GM18520 (cell line): ENCODE measurements at regions not wholly inside any gene's neighbourhood (a gene's known extent, or its start where the extent isn't known, plus 50 kb on each side); places are given as distances from the start of the nearest gene placed in this dataset.

Source experiments
- ATAC-seq: cut with Tn5 transposase; IDR thresholded peaks from one replicate; pipeline ENCODE4 v1.9.1; 2021; ENCODE audit not compliant: unreplicated experiment

DNA sequence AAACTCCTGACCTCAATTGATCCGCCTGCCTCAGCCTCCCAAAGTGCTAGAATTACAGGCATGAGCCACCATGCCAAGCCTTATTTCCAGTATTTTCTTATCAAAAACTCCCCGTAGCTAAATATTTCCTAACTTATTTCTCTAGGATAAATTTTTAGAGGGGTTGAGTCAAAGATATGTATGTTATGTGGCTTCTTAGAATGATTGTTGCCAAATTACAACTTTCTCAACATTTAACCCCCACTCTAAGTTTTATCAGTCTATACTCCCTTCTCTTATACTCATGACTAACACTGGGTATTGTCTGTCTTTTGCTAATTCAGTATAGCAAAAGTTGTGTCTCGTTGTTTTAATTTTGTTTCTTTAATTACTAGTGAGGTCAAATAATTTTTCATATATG lies 187.7 kb upstream of the LNX1 start:
- no peak for ATAC-seq

DNA sequence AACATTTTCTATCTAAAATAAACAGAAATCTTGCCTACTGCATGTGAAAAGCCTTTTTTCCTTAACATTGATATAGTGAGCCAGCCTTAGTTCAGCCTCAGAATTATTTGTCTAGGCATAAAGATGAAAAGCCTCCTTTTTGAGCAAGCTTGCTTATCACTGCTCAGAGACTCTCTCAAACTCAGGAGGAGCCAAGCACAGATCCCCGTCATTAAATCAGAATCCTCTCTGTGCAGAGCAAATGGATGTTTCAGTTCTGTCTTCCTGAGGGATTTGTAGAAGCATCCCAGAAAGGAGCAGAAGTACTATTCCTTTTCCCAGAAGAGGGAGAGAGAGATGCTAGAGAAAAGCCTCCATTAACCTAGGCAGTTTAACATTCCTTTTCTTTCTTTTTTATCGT lies 186.9 kb upstream of the LNX1 start:
- ATAC-seq, result no peak

GRCh38 chr4:53777244-53777984 lies 186.1 kb upstream of the LNX1 start:
- ATAC-seq, result no peak

DNA sequence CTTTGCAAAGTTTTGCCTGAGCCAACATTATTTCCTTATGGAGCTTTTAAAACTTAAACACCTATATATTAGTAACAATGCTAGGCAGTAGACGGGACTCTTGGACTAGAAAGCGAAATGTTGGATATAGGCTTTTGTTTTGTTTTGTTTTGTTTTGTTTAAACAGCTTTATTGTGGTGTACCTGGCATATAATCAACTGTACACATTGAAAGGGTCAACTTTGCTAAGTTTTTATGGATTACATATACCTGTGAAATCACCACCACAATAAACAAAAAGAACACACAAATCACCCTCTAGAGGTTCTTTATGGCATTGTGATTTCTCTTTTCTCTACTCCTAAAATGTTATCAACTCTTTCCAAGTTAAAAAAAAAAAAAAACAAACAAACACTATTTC lies 184.9 kb upstream of the LNX1 start:
- ATAC-seq, result no peak

GRCh38 chr4:53775381-53775780 lies 184.1 kb upstream of the LNX1 start:
- ATAC-seq, result no peak

GRCh38 chr4:53771326-53771725 lies 180.0 kb upstream of the LNX1 start:
- no peak for ATAC-seq

GRCh38 chr4:53767482-53767881 lies 176.2 kb upstream of the LNX1 start:
- no peak for ATAC-seq

- no peak for ATAC-seq
These were observed 173.6 kb upstream of the LNX1 start for GRCh38 chr4:53764761-53765490.

DNA sequence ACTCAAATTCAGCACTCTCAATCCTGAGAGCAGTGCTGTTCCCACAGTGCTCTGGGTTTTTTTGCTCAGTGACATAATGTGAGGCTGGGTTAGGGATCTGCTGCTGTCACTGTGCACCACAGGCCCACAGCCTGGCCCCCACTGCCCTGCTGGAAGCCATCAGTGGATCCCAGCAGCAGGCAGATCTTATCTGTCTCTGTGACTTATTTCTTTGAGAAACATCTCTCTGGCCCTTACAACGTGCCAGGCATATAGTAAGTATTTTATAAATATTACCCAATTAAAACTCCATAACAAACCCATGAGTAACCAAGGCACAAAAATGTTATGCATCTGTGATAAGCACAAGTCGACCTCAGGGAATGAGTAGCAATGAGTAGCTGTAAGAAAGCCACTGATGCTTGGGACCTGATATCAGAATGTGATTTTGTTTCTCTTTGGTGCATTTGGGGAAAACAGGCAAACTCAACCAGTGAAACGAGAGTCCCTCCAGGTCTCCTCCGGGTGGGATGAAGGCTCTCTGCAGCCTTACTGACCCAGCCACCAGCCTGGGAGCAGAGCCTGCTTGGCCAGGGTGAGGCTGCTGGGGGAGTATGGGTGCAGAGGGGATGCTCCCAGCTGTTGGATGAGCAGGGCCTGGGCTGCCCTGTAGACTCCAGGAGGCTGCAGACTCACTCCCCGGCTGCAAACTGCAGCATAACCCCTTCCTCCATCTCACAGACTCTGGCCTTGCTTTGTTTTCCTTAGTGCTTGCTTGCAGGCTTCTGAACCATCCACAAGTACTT lies 172.7 kb upstream of the LNX1 start:
- ATAC-seq, result no peak

GRCh38 chr4:53755656-53756055 lies 164.4 kb upstream of the LNX1 start:
- ATAC-seq, result no peak

DNA sequence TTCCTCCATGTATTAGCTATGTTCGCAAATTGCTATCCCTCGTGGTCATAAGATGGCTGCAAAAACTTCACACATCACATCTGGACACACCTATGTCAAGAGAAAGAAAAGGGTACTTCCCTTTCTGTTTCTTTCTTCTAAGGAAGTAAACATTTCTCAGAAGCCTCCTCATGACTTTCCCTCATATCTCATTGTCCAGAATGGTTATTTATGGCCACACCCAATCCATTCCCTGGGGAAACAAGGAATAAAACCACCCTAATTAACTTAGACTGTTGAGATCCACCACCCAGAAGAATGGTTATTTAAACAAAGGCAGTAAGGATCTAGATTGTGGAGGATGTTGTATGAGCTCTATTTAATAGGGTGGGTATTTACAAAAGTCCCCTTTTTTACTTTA lies 160.8 kb upstream of the LNX1 start:
- ATAC-seq, result no peak

DNA sequence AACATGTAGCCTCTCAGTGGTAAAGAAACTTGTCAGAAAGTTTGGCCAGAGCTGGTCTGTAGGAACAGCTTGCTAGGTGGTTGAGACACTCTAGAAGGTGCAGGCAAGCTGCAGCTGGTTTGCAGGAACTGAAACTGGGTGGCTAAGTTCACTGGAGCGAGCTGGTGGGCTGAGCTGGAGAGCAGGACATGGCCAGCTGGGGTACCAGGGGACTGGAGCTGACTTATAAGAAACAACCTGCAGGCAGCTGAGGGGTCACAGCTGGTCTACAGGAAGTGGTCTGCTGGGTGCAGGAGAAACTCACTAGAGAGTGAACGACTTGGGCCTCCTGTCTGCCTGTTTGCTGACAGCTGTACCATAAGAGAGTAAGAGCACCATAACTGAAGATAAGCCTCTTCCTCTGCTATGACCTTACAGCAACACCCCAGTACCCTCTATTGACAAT lies 157.1 kb upstream of the LNX1 start:
- ATAC-seq, result peak; percentile 92

GRCh38 chr4:53747401-53747800 lies 156.1 kb upstream of the LNX1 start:
- ATAC-seq, result no peak

GRCh38 chr4:53744446-53745160 lies 153.3 kb upstream of the LNX1 start:
- no peak for ATAC-seq

DNA sequence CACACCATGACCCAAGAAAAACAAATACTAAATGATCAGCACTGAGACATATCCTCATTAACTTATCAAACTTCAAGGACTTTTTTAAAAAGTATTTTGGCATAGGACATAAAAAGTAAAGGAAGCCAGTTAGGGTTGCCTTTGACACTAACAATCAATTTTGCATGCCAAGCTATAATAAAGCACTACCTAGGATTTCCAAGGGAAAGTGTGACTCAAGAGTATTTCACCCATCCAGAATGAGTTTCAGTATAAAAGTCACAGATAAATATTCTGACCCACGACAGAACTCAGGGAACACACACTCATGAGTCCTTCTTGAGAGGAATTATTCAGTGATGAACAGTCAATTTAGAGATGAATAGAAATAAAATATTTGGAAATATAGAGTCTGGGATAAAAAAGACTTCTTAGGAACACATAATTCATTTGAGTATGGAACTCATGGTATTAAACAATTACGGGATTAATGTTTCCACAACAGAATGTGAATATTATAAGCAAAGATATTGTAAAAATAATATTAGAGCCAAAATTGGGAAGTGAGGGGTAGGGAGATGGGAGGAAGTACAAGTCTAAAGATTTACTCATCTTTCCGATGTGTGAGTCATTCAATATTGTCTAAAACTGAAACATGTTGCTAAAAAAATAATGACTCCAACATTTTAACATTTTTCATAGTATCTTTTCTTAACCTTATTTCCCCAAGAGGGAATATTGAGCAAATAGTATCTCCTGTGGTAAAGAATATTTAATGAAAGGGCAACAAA lies 143.5 kb upstream of the LNX1 start:
- no peak for ATAC-seq

- ATAC-seq, result no peak
These were observed 142.9 kb upstream of the LNX1 start for GRCh38 chr4:53734182-53734581.

- ATAC-seq, result no peak
These were observed 141.4 kb upstream of the LNX1 start for GRCh38 chr4:53732661-53733060.

GRCh38 chr4:53730031-53730805 lies 138.9 kb upstream of the LNX1 start:
- no peak for ATAC-seq

DNA sequence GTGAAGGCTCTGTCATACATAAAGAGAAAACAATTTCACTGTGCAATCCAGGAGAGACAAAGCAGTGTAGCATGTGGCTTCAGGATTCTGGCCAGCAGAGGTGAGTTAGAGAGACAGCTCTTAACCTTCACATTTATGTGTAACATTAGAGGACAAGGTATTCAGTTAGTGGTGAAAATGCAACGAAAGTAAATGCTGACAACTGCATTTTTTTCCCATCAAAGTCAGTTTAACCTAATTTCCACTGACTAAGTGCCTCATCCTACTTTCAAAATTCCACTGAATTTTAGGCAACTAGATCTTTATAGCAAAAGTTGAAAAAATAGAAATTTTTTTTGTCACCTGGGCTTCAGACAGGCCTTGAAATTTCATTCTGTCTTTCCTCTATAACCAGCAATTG lies 130.8 kb upstream of the LNX1 start:
- no peak for ATAC-seq

GRCh38 chr4:53721263-53721662 lies 130.0 kb upstream of the LNX1 start:
- ATAC-seq, result no peak
